Prostate gland (tissue), 2 donors: ENCODE measurements at regions not wholly inside any gene's neighbourhood (a gene's known extent, or its start where the extent isn't known, plus 50 kb on each side); places are given as distances from the start of the nearest gene placed in this dataset.

ENCODE experiments used
- CTCF ChIP-seq, 4 experiments: fragments of 200-600 bp in 2 of 4; fragments of 450-650 bp in 2 of 4; sonication (generic) in 2 of 4; IDR thresholded peaks; 1 replicate in 3 of 4; 2 replicates in 1 of 4; pipeline ENCODE4 v1.5.1; 2016 to 2019; ENCODE audit warnings: antibody characterized with exemption in 4 of 4, mild to moderate bottlenecking in 2 of 4, moderate library complexity in 2 of 4
- POLR2A ChIP-seq: fragments of 450-650 bp; IDR thresholded peaks from one replicate; pipeline ENCODE4 v1.6.1; 2016; ENCODE audit warnings: antibody characterized with exemption, mild to moderate bottlenecking
- POLR2AphosphoS5 ChIP-seq: sonication (generic); formaldehyde crosslinking; IDR thresholded peaks from one replicate; pipeline ENCODE4 v1.6.1; 2017; ENCODE audit warnings: antibody characterized with exemption

GRCh38 chr17:34203018-34203638 lies 52.0 kb upstream of the CCL2 start:
- TF ChIP-seq CTCF (IDR thresholded peaks at IDR 0.05) (no peak), POLR2A (no peak), POLR2AphosphoS5 (no peak)
